EH (cell line): ENCODE measurements at regions not wholly inside any gene's neighbourhood (a gene's known extent, or its start where the extent isn't known, plus 50 kb on each side); places are given as distances from the start of the nearest gene placed in this dataset.
"Not testable (repeated sequence)": the region's sequence is repeated elsewhere in the genome, so short reads cannot be mapped to it uniquely, and the experiment has no call there.

Experiments
- DNase-seq: peaks from one replicate; pipeline ENCODE4 v3.0.0-alpha.2; 2015; ENCODE audit warnings: low read depth

GRCh38 chr5:145104106-145104505, 731.0 kb downstream of the PRELID2 start:
- DNase-seq = peak; percentile 60

- DNase-seq = peak; percentile 7
Observed at GRCh38 chr5:145101246-145101645, 733.9 kb downstream of the PRELID2 start.

GRCh38 chr5:145090115-145090514, 745.0 kb downstream of the PRELID2 start:
- no peak for DNase-seq

- DNase-seq = no peak
Observed at GRCh38 chr5:145084834-145085233, 750.3 kb downstream of the PRELID2 start.

GRCh38 chr5:145077028-145077427, 758.1 kb downstream of the PRELID2 start:
- DNase-seq = no peak

GRCh38 chr5:145076040-145076439, 759.1 kb downstream of the PRELID2 start:
- no peak for DNase-seq

GRCh38 chr5:145072889-145073288, 762.3 kb downstream of the PRELID2 start:
- DNase-seq = no peak

GRCh38 chr5:145068721-145069120, 766.4 kb downstream of the PRELID2 start:
- peak; percentile 68 for DNase-seq

- peak; percentile 79 for DNase-seq
Observed at GRCh38 chr5:145062280-145063062, 772.7 kb downstream of the PRELID2 start.

GRCh38 chr5:145056800-145057199, 778.3 kb downstream of the PRELID2 start:
- peak; percentile 80 for DNase-seq

GRCh38 chr5:145050181-145050580, 785.0 kb downstream of the PRELID2 start:
- DNase-seq = no peak

GRCh38 chr5:145044970-145045369, 790.2 kb downstream of the PRELID2 start:
- DNase-seq = no peak

GRCh38 chr5:145028626-145029025, 806.5 kb downstream of the PRELID2 start:
- no peak for DNase-seq

- DNase-seq = no peak
Observed at GRCh38 chr5:145027286-145027685, 807.9 kb downstream of the PRELID2 start.

GRCh38 chr5:145025775-145026174, 809.4 kb downstream of the PRELID2 start:
- DNase-seq = no peak

GRCh38 chr5:145015146-145015545, 820.0 kb downstream of the PRELID2 start:
- no peak for DNase-seq

GRCh38 chr5:145014109-145014508, 821.0 kb downstream of the PRELID2 start:
- no peak for DNase-seq

GRCh38 chr5:145010834-145011233, 824.3 kb downstream of the PRELID2 start:
- no peak for DNase-seq

GRCh38 chr5:145008876-145009530, 826.1 kb downstream of the PRELID2 start:
- DNase-seq = no peak

GRCh38 chr5:144994356-144994755, 823.7 kb downstream of the KCTD16 start:
- DNase-seq = not testable (repeated sequence)

- DNase-seq = no peak
Observed at GRCh38 chr5:144983101-144983500, 812.4 kb downstream of the KCTD16 start.

- peak; percentile 4 for DNase-seq
Observed at GRCh38 chr5:144979516-144980264, 809.0 kb downstream of the KCTD16 start.

- peak; percentile 45 for DNase-seq
Observed at GRCh38 chr5:144972317-144972716, 801.6 kb downstream of the KCTD16 start.
